WI38 (cell line): ENCODE measurements at regions not wholly inside any gene's neighbourhood (a gene's known extent, or its start where the extent isn't known, plus 50 kb on each side); places are given as distances from the start of the nearest gene placed in this dataset.

Experiments
- H3K4me3 ChIP-seq: 2 replicates; pipeline ENCODE4 v1.5.1; 2011; ENCODE audit warnings: low read depth, mild to moderate bottlenecking, control low read depth, low read length
- TF ChIP-seq, protein P1 (sequence below): IDR thresholded peaks from 2 replicates; pipeline ENCODE4 v1.5.1; 2012; ENCODE audit warnings: low read depth, mild to moderate bottlenecking, control low read depth, low read length

DNA sequence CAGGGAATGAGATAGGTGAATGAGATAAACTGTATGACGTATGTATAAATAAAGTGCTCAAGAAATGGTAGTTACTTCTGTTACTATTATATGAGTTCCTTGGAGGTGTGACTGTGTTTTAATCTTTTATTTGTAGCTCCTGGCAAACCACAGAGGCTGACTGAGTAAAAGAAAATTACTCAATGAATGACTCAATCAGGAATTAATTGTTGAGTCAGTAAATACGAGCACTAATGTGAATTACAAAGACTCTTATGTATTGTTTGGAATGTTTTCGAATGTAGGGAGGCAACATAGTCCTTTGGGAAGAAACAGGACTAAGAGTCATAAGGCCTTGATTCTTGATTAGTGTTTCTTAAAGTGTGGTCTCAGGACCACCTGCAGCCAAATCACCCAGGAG lies 51.1 kb upstream of the BLID start:
- TF ChIP-seq, protein P1, sequence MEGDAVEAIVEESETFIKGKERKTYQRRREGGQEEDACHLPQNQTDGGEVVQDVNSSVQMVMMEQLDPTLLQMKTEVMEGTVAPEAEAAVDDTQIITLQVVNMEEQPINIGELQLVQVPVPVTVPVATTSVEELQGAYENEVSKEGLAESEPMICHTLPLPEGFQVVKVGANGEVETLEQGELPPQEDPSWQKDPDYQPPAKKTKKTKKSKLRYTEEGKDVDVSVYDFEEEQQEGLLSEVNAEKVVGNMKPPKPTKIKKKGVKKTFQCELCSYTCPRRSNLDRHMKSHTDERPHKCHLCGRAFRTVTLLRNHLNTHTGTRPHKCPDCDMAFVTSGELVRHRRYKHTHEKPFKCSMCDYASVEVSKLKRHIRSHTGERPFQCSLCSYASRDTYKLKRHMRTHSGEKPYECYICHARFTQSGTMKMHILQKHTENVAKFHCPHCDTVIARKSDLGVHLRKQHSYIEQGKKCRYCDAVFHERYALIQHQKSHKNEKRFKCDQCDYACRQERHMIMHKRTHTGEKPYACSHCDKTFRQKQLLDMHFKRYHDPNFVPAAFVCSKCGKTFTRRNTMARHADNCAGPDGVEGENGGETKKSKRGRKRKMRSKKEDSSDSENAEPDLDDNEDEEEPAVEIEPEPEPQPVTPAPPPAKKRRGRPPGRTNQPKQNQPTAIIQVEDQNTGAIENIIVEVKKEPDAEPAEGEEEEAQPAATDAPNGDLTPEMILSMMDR = no peak
- no peak overlapping the region for H3K4me3 ChIP-seq

DNA sequence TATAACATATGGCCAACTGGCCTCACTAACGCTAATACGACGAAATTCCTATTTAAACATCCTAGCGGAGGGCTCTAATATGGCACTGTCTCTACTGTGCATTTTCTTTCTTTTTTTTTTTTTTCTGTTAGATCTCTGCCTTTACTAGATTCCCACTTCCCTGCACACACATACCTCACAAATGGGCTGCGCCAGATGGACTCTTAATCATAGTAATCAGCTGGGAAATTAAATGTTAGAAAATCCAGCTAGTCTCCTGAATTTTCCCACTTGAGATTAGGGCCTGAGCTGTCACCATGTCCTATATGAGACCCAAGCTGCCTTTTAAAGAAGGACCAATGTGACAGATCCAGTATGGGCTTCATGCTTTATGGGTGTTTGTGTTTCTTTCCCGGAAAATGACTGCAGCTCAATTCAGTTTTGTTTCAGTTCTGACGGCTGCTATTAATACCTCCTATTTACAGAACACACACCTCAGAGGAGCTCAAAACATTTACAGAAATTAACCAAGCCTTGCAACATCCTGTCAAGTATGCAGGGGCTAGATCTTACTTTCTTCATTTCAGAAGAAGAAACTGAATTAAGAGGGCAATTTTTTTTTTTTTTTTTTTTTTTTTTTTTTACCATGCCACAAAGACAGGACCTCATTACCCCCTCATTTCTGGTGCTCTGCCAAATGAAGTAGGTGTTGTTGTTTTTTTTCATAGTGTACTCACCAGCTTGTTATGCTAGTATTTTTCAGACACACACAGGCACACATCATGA lies 49.8 kb upstream of the BLID start:
- no peak overlapping the region for H3K4me3 ChIP-seq
- TF ChIP-seq, protein P1 = no peak
